ENCODE measurements at regions not wholly inside any gene's neighbourhood (a gene's known extent, or its start where the extent isn't known, plus 50 kb on each side); places are given as distances from the start of the nearest gene placed in this dataset.

GRCh38 chr13:52938065-52938464 lies 89.6 kb upstream of the PCDH8 start:
- TF ChIP-seq POLR2A (IDR thresholded peaks at IDR 0.05): no peak
- TF ChIP-seq, protein P1, sequence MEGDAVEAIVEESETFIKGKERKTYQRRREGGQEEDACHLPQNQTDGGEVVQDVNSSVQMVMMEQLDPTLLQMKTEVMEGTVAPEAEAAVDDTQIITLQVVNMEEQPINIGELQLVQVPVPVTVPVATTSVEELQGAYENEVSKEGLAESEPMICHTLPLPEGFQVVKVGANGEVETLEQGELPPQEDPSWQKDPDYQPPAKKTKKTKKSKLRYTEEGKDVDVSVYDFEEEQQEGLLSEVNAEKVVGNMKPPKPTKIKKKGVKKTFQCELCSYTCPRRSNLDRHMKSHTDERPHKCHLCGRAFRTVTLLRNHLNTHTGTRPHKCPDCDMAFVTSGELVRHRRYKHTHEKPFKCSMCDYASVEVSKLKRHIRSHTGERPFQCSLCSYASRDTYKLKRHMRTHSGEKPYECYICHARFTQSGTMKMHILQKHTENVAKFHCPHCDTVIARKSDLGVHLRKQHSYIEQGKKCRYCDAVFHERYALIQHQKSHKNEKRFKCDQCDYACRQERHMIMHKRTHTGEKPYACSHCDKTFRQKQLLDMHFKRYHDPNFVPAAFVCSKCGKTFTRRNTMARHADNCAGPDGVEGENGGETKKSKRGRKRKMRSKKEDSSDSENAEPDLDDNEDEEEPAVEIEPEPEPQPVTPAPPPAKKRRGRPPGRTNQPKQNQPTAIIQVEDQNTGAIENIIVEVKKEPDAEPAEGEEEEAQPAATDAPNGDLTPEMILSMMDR (IDR thresholded peaks at IDR 0.05 in 4 of 5, conservative IDR thresholded peaks at IDR 0.05 in 1 of 5): no peak
- Histone ChIP-seq H3K36me3 (no peaks in the 10 kb centered on the region), H3K27ac (no peak overlapping the region), H3K27me3 (no peaks in the 10 kb centered on the region), H3K4me3 (no peak overlapping the region), H3K9me3 (no peaks in the 10 kb centered on the region), H3K4me1 (no peaks in the 10 kb centered on the region)
- intact Hi-C loops (cut with DNase I; ENCODE audit: low total_unique reads) (no loop called here), in situ Hi-C loops (cut with MboI; ENCODE audit: low sequenced_read_pairs in 4 of 4) (no loop called here)
- ATAC-seq: no peak
- DNase-seq: no peak

GRCh38 chr13:52936806-52937205 lies 88.4 kb upstream of the PCDH8 start:
- TF ChIP-seq, protein P1 (IDR thresholded peaks at IDR 0.05 in 4 of 5, conservative IDR thresholded peaks at IDR 0.05 in 1 of 5): no peak
- TF ChIP-seq POLR2A (IDR thresholded peaks at IDR 0.05): no peak
- Histone ChIP-seq H3K4me1 (no peaks in the 10 kb centered on the region), H3K4me3 (no peak overlapping the region), H3K9me3 (no peaks in the 10 kb centered on the region), H3K36me3 (no peaks in the 10 kb centered on the region), H3K27me3 (no peaks in the 10 kb centered on the region), H3K27ac (no peak overlapping the region)
- in situ Hi-C loops (cut with MboI; ENCODE audit: low sequenced_read_pairs in 4 of 4): no loop called here
- no peak for DNase-seq
- intact Hi-C loops (cut with DNase I; ENCODE audit: low total_unique reads): no loop called here
- no peak for ATAC-seq

DNA sequence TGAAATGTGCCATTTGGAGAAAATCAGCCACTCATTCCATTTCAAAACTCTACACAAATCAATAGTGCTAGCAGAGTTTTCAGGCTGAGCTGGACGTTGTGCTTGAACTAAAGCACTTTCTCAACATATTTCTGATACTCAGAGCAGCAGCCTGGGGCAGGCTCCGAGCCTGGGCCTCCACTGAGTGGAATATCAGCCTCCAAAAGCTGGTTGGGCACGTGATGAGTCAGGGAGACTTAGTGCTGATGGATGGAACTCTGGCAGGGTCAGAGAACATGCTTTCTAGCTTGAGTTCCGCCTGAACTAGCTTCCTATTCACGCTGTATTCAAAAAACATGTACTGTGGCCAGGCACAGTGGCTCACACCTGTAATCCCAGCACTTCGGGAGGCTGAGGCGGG lies 85.8 kb upstream of the PCDH8 start:
- intact Hi-C loops (cut with DNase I; ENCODE audit: low total_unique reads) (no loop called here), in situ Hi-C loops (cut with MboI; ENCODE audit: low sequenced_read_pairs in 4 of 4) (no loop called here)
- no peak for TF ChIP-seq POLR2A (IDR thresholded peaks at IDR 0.05)
- TF ChIP-seq, protein P1 (IDR thresholded peaks at IDR 0.05 in 4 of 5, conservative IDR thresholded peaks at IDR 0.05 in 1 of 5): no peak
- H3K27ac ChIP-seq: no peak overlapping the region
- no peaks in the 10 kb centered on the region for H3K4me1 ChIP-seq
- no peaks in the 10 kb centered on the region for H3K36me3 ChIP-seq
- H3K27me3 ChIP-seq: no peaks in the 10 kb centered on the region
- DNase-seq (no peak), ATAC-seq (no peak)
- no peaks in the 10 kb centered on the region for H3K9me3 ChIP-seq
- no peak overlapping the region for H3K4me3 ChIP-seq

- TF ChIP-seq, protein P1 (IDR thresholded peaks at IDR 0.05 in 4 of 5, conservative IDR thresholded peaks at IDR 0.05 in 1 of 5): no peak
- TF ChIP-seq POLR2A (IDR thresholded peaks at IDR 0.05): no peak
- no peak overlapping the region for H3K4me3 ChIP-seq
- no peaks in the 10 kb centered on the region for H3K27me3 ChIP-seq
- no peak overlapping the region for H3K27ac ChIP-seq
- no peaks in the 10 kb centered on the region for H3K4me1 ChIP-seq
- no peak for DNase-seq
- intact Hi-C loops (cut with DNase I; ENCODE audit: low total_unique reads): no loop called here
- H3K9me3 ChIP-seq: no peaks in the 10 kb centered on the region
- H3K36me3 ChIP-seq: no peaks in the 10 kb centered on the region
- ATAC-seq: no peak
- in situ Hi-C loops (cut with MboI; ENCODE audit: low sequenced_read_pairs in 4 of 4): no loop called here
These were observed 85.2 kb upstream of the PCDH8 start for GRCh38 chr13:52933547-52934210.

DNA sequence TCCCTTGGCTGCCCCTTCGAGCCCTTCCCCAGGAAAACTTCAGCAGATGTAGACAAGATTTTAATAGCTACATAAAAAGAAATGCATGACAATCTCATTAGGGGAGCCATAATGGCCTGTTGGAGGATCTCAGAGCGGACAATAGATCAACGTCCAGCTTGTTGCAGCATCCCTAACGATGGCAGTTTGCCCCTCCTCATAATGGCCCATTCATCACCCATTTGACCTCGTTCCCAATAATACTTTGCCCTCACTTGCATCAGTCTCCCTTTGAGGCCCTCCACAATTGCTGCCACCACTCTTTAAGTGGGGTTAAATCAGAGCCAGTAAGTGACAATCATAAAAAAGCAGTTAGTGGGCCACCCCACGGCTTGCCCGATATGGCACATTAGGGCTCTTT lies 84.7 kb upstream of the PCDH8 start:
- no peak for TF ChIP-seq POLR2A (IDR thresholded peaks at IDR 0.05)
- TF ChIP-seq, protein P1 (IDR thresholded peaks at IDR 0.05 in 4 of 5, conservative IDR thresholded peaks at IDR 0.05 in 1 of 5): no peak
- H3K4me3 ChIP-seq: no peak overlapping the region

More for the DNA sequence above, 84.7 kb upstream of the PCDH8 start:
- Histone ChIP-seq H3K27me3 (no peaks in the 10 kb centered on the region), H3K9me3 (no peaks in the 10 kb centered on the region), H3K27ac (no peak overlapping the region), H3K36me3 (no peaks in the 10 kb centered on the region), H3K4me1 (no peaks in the 10 kb centered on the region)
- DNase-seq (no peak), ATAC-seq (no peak)
- intact Hi-C loops (cut with DNase I; ENCODE audit: low total_unique reads) (no loop called here), in situ Hi-C loops (cut with MboI; ENCODE audit: low sequenced_read_pairs in 4 of 4) (no loop called here)
